ENCODE measurements at regions not wholly inside any gene's neighbourhood (a gene's known extent, or its start where the extent isn't known, plus 50 kb on each side); places are given as distances from the start of the nearest gene placed in this dataset.

- H3K4me3 ChIP-seq (ENCODE audit: low read depth, low read length): no peak overlapping the region
- TF ChIP-seq CTCF (IDR thresholded peaks at IDR 0.05; ENCODE audit: low read depth, low read length): no peak
Observed at GRCh38 chr1:95369985-95370690, 136.1 kb downstream of the RWDD3 start.

- no peak overlapping the region for H3K4me3 ChIP-seq (ENCODE audit: low read depth, low read length)
- TF ChIP-seq CTCF (IDR thresholded peaks at IDR 0.05; ENCODE audit: low read depth, low read length): no peak
Observed at GRCh38 chr1:95370691-95371562, 136.9 kb downstream of the RWDD3 start.

- H3K4me3 ChIP-seq (ENCODE audit: low read depth, low read length): no peak overlapping the region
- no peak for TF ChIP-seq CTCF (IDR thresholded peaks at IDR 0.05; ENCODE audit: low read depth, low read length)
Observed at GRCh38 chr1:95371666-95372282, 137.8 kb downstream of the RWDD3 start.

GRCh38 chr1:95375174-95375573 lies 141.2 kb downstream of the RWDD3 start:
- no peak for TF ChIP-seq CTCF (IDR thresholded peaks at IDR 0.05; ENCODE audit: low read depth, low read length)
- no peak overlapping the region for H3K4me3 ChIP-seq (ENCODE audit: low read depth, low read length)

GRCh38 chr1:95380909-95381308 lies 146.9 kb downstream of the RWDD3 start:
- TF ChIP-seq CTCF (IDR thresholded peaks at IDR 0.05; ENCODE audit: low read depth, low read length): no peak
- H3K4me3 ChIP-seq (ENCODE audit: low read depth, low read length): no peak overlapping the region

- TF ChIP-seq CTCF (IDR thresholded peaks at IDR 0.05; ENCODE audit: low read depth, low read length): no peak
- no peak overlapping the region for H3K4me3 ChIP-seq (ENCODE audit: low read depth, low read length)
Observed at GRCh38 chr1:95382000-95382786, 148.2 kb downstream of the RWDD3 start.
